HTR-8/SVneo (cell line): ENCODE measurements at regions not wholly inside any gene's neighbourhood (a gene's known extent, or its start where the extent isn't known, plus 50 kb on each side); places are given as distances from the start of the nearest gene placed in this dataset.
"Not testable (repeated sequence)": the region's sequence is repeated elsewhere in the genome, so short reads cannot be mapped to it uniquely, and the experiment has no call there.

Experiments used
- DNase-seq: peaks from one replicate; pipeline ENCODE4 v3.0.0; 2011; ENCODE audit warnings: low spot score, mixed read lengths; ENCODE audit not compliant: insufficient read length
- FAIRE-seq: peaks from 2 replicates; lab custom pipeline; 2011; peaks lifted over from hg19 to GRCh38; lab: Jason Lieb, UNC

GRCh38 chr7:9391221-9391620 lies 957.8 kb downstream of the NXPH1 start:
- DNase-seq (no peak), FAIRE-seq (no peak)

GRCh38 chr7:9391984-9392383 lies 958.6 kb downstream of the NXPH1 start:
- no peak for FAIRE-seq

GRCh38 chr7:9404386-9404785 lies 971.0 kb downstream of the NXPH1 start:
- DNase-seq, FAIRE-seq: not testable (repeated sequence)

More at GRCh38 chr7:9391984-9392383, 958.6 kb downstream of the NXPH1 start:
- no peak for DNase-seq

GRCh38 chr7:9407816-9408215 lies 974.4 kb downstream of the NXPH1 start:
- peak; percentile 2 for DNase-seq
- no peak for FAIRE-seq

- no peak for FAIRE-seq
- DNase-seq, result no peak
These were observed 1020.1 kb downstream of the NXPH1 start for GRCh38 chr7:9453521-9453920.

- no peak for FAIRE-seq
These were observed 1055.1 kb downstream of the NXPH1 start for GRCh38 chr7:9488555-9488954.

GRCh38 chr7:9498303-9498702 lies 1064.9 kb downstream of the NXPH1 start:
- FAIRE-seq (no peak), DNase-seq (no peak)

More at GRCh38 chr7:9488555-9488954, 1055.1 kb downstream of the NXPH1 start:
- peak; percentile 14 for DNase-seq

GRCh38 chr7:9502269-9502668 lies 1068.9 kb downstream of the NXPH1 start:
- FAIRE-seq (no peak), DNase-seq (no peak)

GRCh38 chr7:9504678-9505077 lies 1071.3 kb downstream of the NXPH1 start:
- FAIRE-seq (no peak), DNase-seq (no peak)

GRCh38 chr7:9505516-9505915 lies 1072.1 kb downstream of the NXPH1 start:
- FAIRE-seq, result no peak
- no peak for DNase-seq

- no peak for FAIRE-seq
- no peak for DNase-seq
These were observed 1073.9 kb downstream of the NXPH1 start for GRCh38 chr7:9507290-9507689.

- DNase-seq, result no peak
- no peak for FAIRE-seq
These were observed 1083.3 kb downstream of the NXPH1 start for GRCh38 chr7:9516662-9517061.

GRCh38 chr7:9523579-9523978 lies 1090.2 kb downstream of the NXPH1 start:
- FAIRE-seq (no peak), DNase-seq (no peak)

GRCh38 chr7:9552431-9552830 lies 1119.0 kb downstream of the NXPH1 start:
- not testable (repeated sequence) for FAIRE-seq, DNase-seq

- DNase-seq (no peak), FAIRE-seq (no peak)
These were observed 1124.4 kb downstream of the NXPH1 start for GRCh38 chr7:9557853-9558252.

- FAIRE-seq, result no peak
- no peak for DNase-seq
These were observed 1142.3 kb downstream of the NXPH1 start for GRCh38 chr7:9575716-9576115.

GRCh38 chr7:9582824-9583223 lies 1149.4 kb downstream of the NXPH1 start:
- DNase-seq (no peak), FAIRE-seq (no peak)

- DNase-seq, result no peak
- FAIRE-seq, result no peak
These were observed 1165.0 kb downstream of the NXPH1 start for GRCh38 chr7:9598411-9598810.

GRCh38 chr7:9600974-9601373 lies 1167.6 kb downstream of the NXPH1 start:
- FAIRE-seq (no peak), DNase-seq (no peak)

- FAIRE-seq, result no peak
- no peak for DNase-seq
These were observed 1169.9 kb downstream of the NXPH1 start for GRCh38 chr7:9603291-9603690.

- FAIRE-seq (no peak), DNase-seq (no peak)
These were observed 1175.2 kb downstream of the NXPH1 start for GRCh38 chr7:9608560-9608959.

- DNase-seq, FAIRE-seq: not testable (repeated sequence)
These were observed 1187.5 kb downstream of the NXPH1 start for GRCh38 chr7:9620899-9621298.
